ENCODE measurements at regions not wholly inside any gene's neighbourhood (a gene's known extent, or its start where the extent isn't known, plus 50 kb on each side); places are given as distances from the start of the nearest gene placed in this dataset.

- H2AFZ ChIP-seq = no peak overlapping the region
- no peaks in the 10 kb centered on the region for H3K36me3 ChIP-seq (ENCODE audit: insufficient read depth)
- no peak overlapping the region for H3K4me3 ChIP-seq
- TF ChIP-seq NANOG (IDR thresholded peaks at IDR 0.05; ENCODE audit: borderline replicate concordance) = no peak
- no peak for TF ChIP-seq ETS1 (IDR thresholded peaks at IDR 0.05)
- TF ChIP-seq POLR2AphosphoS5 (IDR thresholded peaks at IDR 0.05; ENCODE audit: low read depth) = no peak
- no peak for TF ChIP-seq REST (IDR thresholded peaks at IDR 0.05; ENCODE audit: unreplicated experiment)
- no peak for TF ChIP-seq ZNF462 (CRISPR knock-in tag; IDR thresholded peaks at IDR 0.05)
- no peak for TF ChIP-seq JUNB (IDR thresholded peaks at IDR 0.05; ENCODE audit: unreplicated experiment)
- TF ChIP-seq CREB1 (CRISPR knock-in tag; IDR thresholded peaks at IDR 0.05; ENCODE audit: low read depth) = no peak
- TF ChIP-seq EZH2phosphoT487 (IDR thresholded peaks at IDR 0.05; ENCODE audit: unreplicated experiment) = no peak
- no peak for TF ChIP-seq STAT1 (IDR thresholded peaks at IDR 0.05; ENCODE audit: unreplicated experiment)
- no peak for TF ChIP-seq CTCF (conservative IDR thresholded peaks at IDR 0.05; ENCODE audit: low read depth in 2 of 2)
- TF ChIP-seq EZH2 (IDR thresholded peaks at IDR 0.05; ENCODE audit: low read depth, unreplicated experiment) = no peak
- TF ChIP-seq ZNF331 (CRISPR knock-in tag; IDR thresholded peaks at IDR 0.05; ENCODE audit: low read depth) = no peak
- no peak for TF ChIP-seq ZNF114 (CRISPR knock-in tag; IDR thresholded peaks at IDR 0.05)
- H4K20me1 ChIP-seq (replicated peaks; ENCODE audit: insufficient read depth) = no peaks in the 10 kb centered on the region
- no peaks in the 10 kb centered on the region for H3F3A ChIP-seq (replicated peaks; ENCODE audit: low read depth)
- no peak for ATAC-seq
- H3K4me1 ChIP-seq (ENCODE audit: insufficient read depth) = no peaks in the 10 kb centered on the region
- H3K27me3 Mint-ChIP-seq (ENCODE audit: insufficient read depth, low read depth, poor library complexity) = no peaks in the 10 kb centered on the region
- H3K4me1 Mint-ChIP-seq = peaks cover 7% of the 10 kb centered on the region; the same call in 2 of the 3 replicates
- no peak for DNase-seq (ENCODE audit: low spot score)
- H3K79me2 ChIP-seq (replicated peaks; ENCODE audit: insufficient read depth) = no peaks in the 10 kb centered on the region
- no peaks in the 10 kb centered on the region for H3K36me3 Mint-ChIP-seq (ENCODE audit: low read depth)
- no peaks in the 10 kb centered on the region for H3K27me3 ChIP-seq (ENCODE audit: insufficient read depth)
- 0 out of 2 replicates have a peak, but pooled peaks cover 3% of the 10 kb centered on the region for H3K9me2 ChIP-seq (ENCODE audit: insufficient read depth)
- no peak overlapping the region for H3K27ac Mint-ChIP-seq
- H3K27ac ChIP-seq (ENCODE audit: low read depth) = no peak overlapping the region
- no peak overlapping the region for H3K4me3 Mint-ChIP-seq
- H3K9me3 Mint-ChIP-seq = no peaks in the 10 kb centered on the region
- H3K4me2 ChIP-seq = no peak overlapping the region
These were observed 254.8 kb downstream of the KCNS3 start for GRCh38 chr2:18133310-18133709.
